GM12878 (cell line): ENCODE measurements at regions not wholly inside any gene's neighbourhood (a gene's known extent, or its start where the extent isn't known, plus 50 kb on each side); places are given as distances from the start of the nearest gene placed in this dataset.

Experiments used
- ATAC-seq: fragments of 200-7000 bp; cut with Tn5 transposase; 3 replicates; pipeline ENCODE4 v1.9.1; 2020; ENCODE audit warnings: mild to moderate bottlenecking, moderate library complexity
- BruUV-seq: library from RNA; stranded (reverse); fragments of 400-500 nt; replicated peaks from 2 replicates; lab custom pipeline; 2021; lab: Mats Ljungman, UMichigan
- CTCF ChIA-PET: fragments of 300-600 bp; sonication (Branson Sonifier 250); formaldehyde crosslinking; extraction: SDS; loops from one replicate; lab custom pipeline; 2021; ENCODE audit warnings: inconsistent platforms; lab: Yijun Ruan, JAX
- POLR2A ChIA-PET: fragments of 350-600 bp; formaldehyde crosslinking; extraction: SDS; loops from one replicate; lab custom pipeline; 2021; ENCODE audit warnings: inconsistent platforms; lab: Charles Lee
- RAD21 ChIA-PET: fragments of 300-600 bp; sonication (Branson Sonifier 250); formaldehyde crosslinking; loops from one replicate; lab custom pipeline; 2023; ENCODE audit warnings: antibody characterized with exemption; ENCODE audit not compliant: unreplicated experiment; lab: Charles Lee
- SMC1A ChIA-PET: fragments of 300-600 bp; sonication (Branson Sonifier 250); formaldehyde crosslinking; loops from one replicate; lab custom pipeline; 2023; ENCODE audit not compliant: unreplicated experiment, uncharacterized antibody; lab: Charles Lee
- DNase-seq: peaks from one replicate; pipeline ENCODE4 v3.0.0-alpha.2; 2011; ENCODE audit warnings: low read depth, low spot score
- FAIRE-seq: peaks from 3 replicates; lab custom pipeline; 2011; peaks lifted over from hg19 to GRCh38; lab: Jason Lieb, UNC
- H2AFZ ChIP-seq: 2 replicates; pipeline ENCODE4 v1.6.0; 2011; ENCODE audit warnings: low read depth, low read length, control low read depth; ENCODE audit not compliant: control insufficient read depth
- H3K27ac ChIP-seq: 2 replicates; pipeline ENCODE4 v1.5.1; 2011; ENCODE audit warnings: control low read depth; ENCODE audit not compliant: control insufficient read depth, insufficient read depth
- H3K27me3 ChIP-seq, 2 experiments: replicated peaks in 1 of 2; 2 replicates each; pipeline versions ENCODE4 v1.6.0 to v1.6.1; 2011; ENCODE audit warnings: low read length in 1 of 2; ENCODE audit not compliant: control insufficient read depth in 2 of 2, insufficient read depth in 2 of 2
- H3K36me3 ChIP-seq, 2 experiments: 2 replicates each; pipeline ENCODE4 v1.5.1; 2011; ENCODE audit warnings: low read length in 1 of 2; ENCODE audit not compliant: control insufficient read depth in 2 of 2, insufficient read depth in 2 of 2
- H3K4me1 ChIP-seq: 2 replicates; pipeline ENCODE4 v1.6.1; 2011; ENCODE audit warnings: mild to moderate bottlenecking, low read length, moderate library complexity, mixed read lengths; ENCODE audit not compliant: control insufficient read depth, insufficient read depth
- H3K4me2 ChIP-seq: 2 replicates; pipeline ENCODE4 v1.6.0; 2011; ENCODE audit warnings: control low read depth; ENCODE audit not compliant: control insufficient read depth, insufficient read depth
- H3K4me3 ChIP-seq: fragments of 200-600 bp; sonication (generic); 2 replicates; pipeline ENCODE4 v1.5.1; 2016
- H3K79me2 ChIP-seq: 2 replicates; pipeline ENCODE4 v1.6.0; 2011; ENCODE audit warnings: low read length; ENCODE audit not compliant: control insufficient read depth, insufficient read depth
- H3K9ac ChIP-seq: 2 replicates; pipeline ENCODE4 v1.8.0; 2011; ENCODE audit warnings: low read length, control low read depth, mixed read lengths; ENCODE audit not compliant: control insufficient read depth, insufficient read depth
- H3K9me3 ChIP-seq: replicated peaks from 3 replicates; pipeline ENCODE4 v1.5.1; 2011; ENCODE audit warnings: mild to moderate bottlenecking, low read length; ENCODE audit not compliant: control insufficient read depth, insufficient read depth
- H4K20me1 ChIP-seq: 2 replicates; pipeline ENCODE4 v1.6.0; 2011; ENCODE audit not compliant: control insufficient read depth, insufficient read depth
- BMI1 ChIP-seq: fragments of 450-650 bp; IDR thresholded peaks from 2 replicates; pipeline ENCODE4 v1.6.1; 2016; ENCODE audit warnings: mild to moderate bottlenecking, moderate library complexity, borderline replicate concordance
- HDAC6 ChIP-seq: fragments of 200-600 bp; sonication (generic); IDR thresholded peaks from one replicate; pipeline ENCODE4 v1.8.0; 2017; ENCODE audit warnings: antibody characterized with exemption; ENCODE audit not compliant: unreplicated experiment
- IKZF1 ChIP-seq: fragments of 450-650 bp; conservative IDR thresholded peaks from 2 replicates; pipeline ENCODE4 v1.6.1; 2017; ENCODE audit warnings: antibody characterized with exemption, mild to moderate bottlenecking
- MEF2A ChIP-seq: IDR thresholded peaks from 2 replicates; pipeline ENCODE4 v1.6.1; 2011; ENCODE audit warnings: low read depth, mild to moderate bottlenecking, low read length, moderate library complexity; ENCODE audit not compliant: insufficient read depth
- MEF2B ChIP-seq: fragments of 450-650 bp; IDR thresholded peaks from 2 replicates; pipeline ENCODE4 v1.6.1; 2018; ENCODE audit warnings: mild to moderate bottlenecking, moderate library complexity; ENCODE audit not compliant: partially characterized antibody, poor library complexity, severe bottlenecking
- MLLT1 ChIP-seq: fragments of 450-650 bp; IDR thresholded peaks from 2 replicates; pipeline ENCODE4 v1.6.1; 2016; ENCODE audit warnings: mild to moderate bottlenecking
- MXI1 ChIP-seq: fragments of 150-350 bp; IDR thresholded peaks from 2 replicates; pipeline ENCODE4 v1.6.1; 2011; ENCODE audit warnings: low read depth, mild to moderate bottlenecking, inconsistent platforms, low read length, improper control_type of control experiment
- NRF1 ChIP-seq: conservative IDR thresholded peaks from 2 replicates; pipeline ENCODE4 v1.6.1; 2011; ENCODE audit warnings: mild to moderate bottlenecking, low read depth, low read length, improper control_type of control experiment
- PAX8 ChIP-seq: fragments of 450-650 bp; IDR thresholded peaks from 2 replicates; pipeline ENCODE4 v1.6.1; 2017; ENCODE audit warnings: mild to moderate bottlenecking, moderate library complexity
- PKNOX1 ChIP-seq: fragments of 450-650 bp; IDR thresholded peaks from 2 replicates; pipeline ENCODE4 v1.6.1; 2016; ENCODE audit warnings: mild to moderate bottlenecking
- SREBF2 ChIP-seq: IDR thresholded peaks from 2 replicates; pipeline ENCODE4 v1.6.1; 2012; ENCODE audit warnings: mild to moderate bottlenecking, low read length
- ZNF592 ChIP-seq: fragments of 450-650 bp; IDR thresholded peaks from 2 replicates; pipeline ENCODE4 v1.6.1; 2017; ENCODE audit warnings: mild to moderate bottlenecking, moderate library complexity
- ZNF687 ChIP-seq: fragments of 450-650 bp; IDR thresholded peaks from 2 replicates; pipeline ENCODE4 v1.6.1; 2017; ENCODE audit warnings: mild to moderate bottlenecking, moderate library complexity
- WGBS: methylation state at CpG from one replicate; pipeline ENCODE4 v1.1.6; 2016; ENCODE audit warnings: low lambda C conversion rate; ENCODE audit not compliant: insufficient replicate concordance, insufficient coverage; ENCODE audit errors: missing lambda C conversion rate; 5-methylcytosine and 5-hydroxymethylcytosine counted together
- in situ Hi-C: fragments of 300-500 bp; cut with MboI; formaldehyde crosslinking; loops from 9 replicates; pipeline ENCODE4 v1.14.3; 2018; ENCODE audit warnings: mixed read lengths
- intact Hi-C: fragments of 100-400 bp; cut with micrococcal nuclease; formaldehyde crosslinking; loops from one replicate; pipeline ENCODE4 v1.14.2; 2022; ENCODE audit not compliant: unreplicated experiment

GRCh38 chr2:225768741-225769140 lies 369.2 kb downstream of the NYAP2 start (continued):
- no peak for TF ChIP-seq ZNF687
- TF ChIP-seq PKNOX1: no peak

- DNase-seq: no peak
- H3K79me2 ChIP-seq: no peaks in the 10 kb centered on the region
- ChIA-PET RAD21 (no interaction called here), CTCF (no interaction called here), SMC1A (no interaction called here), POLR2A (no interaction called here)
- H3K9ac ChIP-seq: no peak overlapping the region
- no peak for FAIRE-seq
- no peaks in the 10 kb centered on the region; a peak in 1 of 4 replicates for H3K27me3 ChIP-seq
- in situ Hi-C loops (no loop called here), intact Hi-C loops (no loop called here)
- H3K36me3 ChIP-seq: no peaks in the 10 kb centered on the region
- no peaks in the 10 kb centered on the region for H4K20me1 ChIP-seq
- no peak overlapping the region for H3K4me2 ChIP-seq
- H3K9me3 ChIP-seq: no peaks in the 10 kb centered on the region
- no peak overlapping the region for H3K27ac ChIP-seq
- H3K4me1 ChIP-seq: no peaks in the 10 kb centered on the region
- no peak overlapping the region for H2AFZ ChIP-seq
- ATAC-seq: no peak
- 25% methylated on average over 5 of the region's 5 CpGs for WGBS
- BruUV-seq: no TSS peak
- H3K4me3 ChIP-seq: no peak overlapping the region
- no peak for TF ChIP-seq IKZF1
- TF ChIP-seq MEF2B: no peak
- no peak for TF ChIP-seq MXI1
- no peak for TF ChIP-seq MLLT1
- TF ChIP-seq SREBF2: no peak
- no peak for TF ChIP-seq HDAC6
- TF ChIP-seq PAX8: no peak
- no peak for TF ChIP-seq NRF1
- TF ChIP-seq MEF2A: no peak
- no peak for TF ChIP-seq BMI1
- TF ChIP-seq ZNF592: no peak
These were observed 366.9 kb downstream of the NYAP2 start for GRCh38 chr2:225766431-225766830.
